GM12878 (cell line): ENCODE measurements at regions not wholly inside any gene's neighbourhood (a gene's known extent, or its start where the extent isn't known, plus 50 kb on each side); places are given as distances from the start of the nearest gene placed in this dataset.

Experiments used
- ATAC-seq: fragments of 200-7000 bp; cut with Tn5 transposase; 3 replicates; pipeline ENCODE4 v1.9.1; 2020; ENCODE audit warnings: mild to moderate bottlenecking, moderate library complexity
- BruUV-seq: library from RNA; stranded (reverse); fragments of 400-500 nt; replicated peaks from 2 replicates; lab custom pipeline; 2021; lab: Mats Ljungman, UMichigan
- CTCF ChIA-PET: fragments of 300-600 bp; sonication (Branson Sonifier 250); formaldehyde crosslinking; extraction: SDS; loops from one replicate; lab custom pipeline; 2021; ENCODE audit warnings: inconsistent platforms; lab: Yijun Ruan, JAX
- POLR2A ChIA-PET: fragments of 350-600 bp; formaldehyde crosslinking; extraction: SDS; loops from one replicate; lab custom pipeline; 2021; ENCODE audit warnings: inconsistent platforms; lab: Charles Lee
- RAD21 ChIA-PET: fragments of 300-600 bp; sonication (Branson Sonifier 250); formaldehyde crosslinking; loops from one replicate; lab custom pipeline; 2023; ENCODE audit warnings: antibody characterized with exemption; ENCODE audit not compliant: unreplicated experiment; lab: Charles Lee
- SMC1A ChIA-PET: fragments of 300-600 bp; sonication (Branson Sonifier 250); formaldehyde crosslinking; loops from one replicate; lab custom pipeline; 2023; ENCODE audit not compliant: unreplicated experiment, uncharacterized antibody; lab: Charles Lee
- DNase-seq: peaks from one replicate; pipeline ENCODE4 v3.0.0-alpha.2; 2011; ENCODE audit warnings: low read depth, low spot score
- FAIRE-seq: peaks from 3 replicates; lab custom pipeline; 2011; peaks lifted over from hg19 to GRCh38; lab: Jason Lieb, UNC
- H2AFZ ChIP-seq: 2 replicates; pipeline ENCODE4 v1.6.0; 2011; ENCODE audit warnings: low read depth, low read length, control low read depth; ENCODE audit not compliant: control insufficient read depth
- H3K27ac ChIP-seq: 2 replicates; pipeline ENCODE4 v1.5.1; 2011; ENCODE audit warnings: control low read depth; ENCODE audit not compliant: control insufficient read depth, insufficient read depth
- H3K27me3 ChIP-seq, 2 experiments: replicated peaks in 1 of 2; 2 replicates each; pipeline versions ENCODE4 v1.6.0 to v1.6.1; 2011; ENCODE audit warnings: low read length in 1 of 2; ENCODE audit not compliant: control insufficient read depth in 2 of 2, insufficient read depth in 2 of 2
- H3K36me3 ChIP-seq, 2 experiments: 2 replicates each; pipeline ENCODE4 v1.5.1; 2011; ENCODE audit warnings: low read length in 1 of 2; ENCODE audit not compliant: control insufficient read depth in 2 of 2, insufficient read depth in 2 of 2
- H3K4me1 ChIP-seq: 2 replicates; pipeline ENCODE4 v1.6.1; 2011; ENCODE audit warnings: mild to moderate bottlenecking, low read length, moderate library complexity, mixed read lengths; ENCODE audit not compliant: control insufficient read depth, insufficient read depth
- H3K4me2 ChIP-seq: 2 replicates; pipeline ENCODE4 v1.6.0; 2011; ENCODE audit warnings: control low read depth; ENCODE audit not compliant: control insufficient read depth, insufficient read depth
- H3K4me3 ChIP-seq: fragments of 200-600 bp; sonication (generic); 2 replicates; pipeline ENCODE4 v1.5.1; 2016
- H3K79me2 ChIP-seq: 2 replicates; pipeline ENCODE4 v1.6.0; 2011; ENCODE audit warnings: low read length; ENCODE audit not compliant: control insufficient read depth, insufficient read depth
- H3K9ac ChIP-seq: 2 replicates; pipeline ENCODE4 v1.8.0; 2011; ENCODE audit warnings: low read length, control low read depth, mixed read lengths; ENCODE audit not compliant: control insufficient read depth, insufficient read depth
- H3K9me3 ChIP-seq: replicated peaks from 3 replicates; pipeline ENCODE4 v1.5.1; 2011; ENCODE audit warnings: mild to moderate bottlenecking, low read length; ENCODE audit not compliant: control insufficient read depth, insufficient read depth
- H4K20me1 ChIP-seq: 2 replicates; pipeline ENCODE4 v1.6.0; 2011; ENCODE audit not compliant: control insufficient read depth, insufficient read depth
- WGBS: methylation state at CpG from one replicate; pipeline ENCODE4 v1.1.6; 2016; ENCODE audit warnings: low lambda C conversion rate; ENCODE audit not compliant: insufficient replicate concordance, insufficient coverage; ENCODE audit errors: missing lambda C conversion rate; 5-methylcytosine and 5-hydroxymethylcytosine counted together
- in situ Hi-C: fragments of 300-500 bp; cut with MboI; formaldehyde crosslinking; loops from 9 replicates; pipeline ENCODE4 v1.14.3; 2018; ENCODE audit warnings: mixed read lengths
- intact Hi-C: fragments of 100-400 bp; cut with micrococcal nuclease; formaldehyde crosslinking; loops from one replicate; pipeline ENCODE4 v1.14.2; 2022; ENCODE audit not compliant: unreplicated experiment
- TF ChIP-seq, protein P1 (sequence below): fragments of 450-650 bp; formaldehyde crosslinking; IDR thresholded peaks from 2 replicates; pipeline ENCODE4 v1.4.0; 2020; ENCODE audit warnings: mild to moderate bottlenecking, moderate library complexity
- TF ChIP-seq, protein P2 (sequence below): IDR thresholded peaks from 2 replicates; pipeline ENCODE4 v1.6.1; 2011; ENCODE audit warnings: borderline replicate concordance, low read depth, mild to moderate bottlenecking, moderate library complexity, low read length; ENCODE audit not compliant: insufficient read depth, poor library complexity, severe bottlenecking

DNA sequence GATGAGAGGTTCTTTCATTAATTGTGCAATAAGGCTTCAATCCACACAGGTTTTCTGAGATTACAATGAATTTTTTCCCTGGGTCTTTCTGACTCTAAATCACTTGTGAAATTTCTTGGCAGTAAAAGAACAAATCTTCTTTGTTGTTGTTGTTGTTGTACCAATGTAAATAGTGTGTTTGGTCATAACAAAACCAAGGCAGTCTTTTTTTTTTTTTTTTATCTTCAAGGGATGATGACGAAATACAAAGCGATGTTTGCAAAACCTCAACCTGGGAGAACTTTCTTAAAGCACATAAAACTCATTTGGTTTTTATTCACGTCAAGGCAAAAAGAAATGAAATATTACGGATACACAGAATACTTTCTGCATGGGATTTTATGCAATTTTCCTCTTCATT lies 462.0 kb downstream of the LIG4 start:
- Histone ChIP-seq H2AFZ (no peak overlapping the region), H4K20me1 (no peaks in the 10 kb centered on the region), H3K36me3 (no peaks in the 10 kb centered on the region), H3K27ac (no peak overlapping the region), H3K4me1 (no peaks in the 10 kb centered on the region), H3K9ac (no peak overlapping the region), H3K9me3 (no peaks in the 10 kb centered on the region), H3K27me3 (no peaks in the 10 kb centered on the region), H3K4me2 (no peak overlapping the region), H3K4me3 (no peak overlapping the region), H3K79me2 (no peaks in the 10 kb centered on the region)
- 0% methylated on average over 2 of the region's 4 CpGs for WGBS
- DNase-seq: no peak
- no TSS peak for BruUV-seq
- CTCF ChIA-PET: no interaction called here
- SMC1A ChIA-PET: no interaction called here
- in situ Hi-C loops (no loop called here), intact Hi-C loops (no loop called here)
- TF ChIP-seq, protein P1, sequence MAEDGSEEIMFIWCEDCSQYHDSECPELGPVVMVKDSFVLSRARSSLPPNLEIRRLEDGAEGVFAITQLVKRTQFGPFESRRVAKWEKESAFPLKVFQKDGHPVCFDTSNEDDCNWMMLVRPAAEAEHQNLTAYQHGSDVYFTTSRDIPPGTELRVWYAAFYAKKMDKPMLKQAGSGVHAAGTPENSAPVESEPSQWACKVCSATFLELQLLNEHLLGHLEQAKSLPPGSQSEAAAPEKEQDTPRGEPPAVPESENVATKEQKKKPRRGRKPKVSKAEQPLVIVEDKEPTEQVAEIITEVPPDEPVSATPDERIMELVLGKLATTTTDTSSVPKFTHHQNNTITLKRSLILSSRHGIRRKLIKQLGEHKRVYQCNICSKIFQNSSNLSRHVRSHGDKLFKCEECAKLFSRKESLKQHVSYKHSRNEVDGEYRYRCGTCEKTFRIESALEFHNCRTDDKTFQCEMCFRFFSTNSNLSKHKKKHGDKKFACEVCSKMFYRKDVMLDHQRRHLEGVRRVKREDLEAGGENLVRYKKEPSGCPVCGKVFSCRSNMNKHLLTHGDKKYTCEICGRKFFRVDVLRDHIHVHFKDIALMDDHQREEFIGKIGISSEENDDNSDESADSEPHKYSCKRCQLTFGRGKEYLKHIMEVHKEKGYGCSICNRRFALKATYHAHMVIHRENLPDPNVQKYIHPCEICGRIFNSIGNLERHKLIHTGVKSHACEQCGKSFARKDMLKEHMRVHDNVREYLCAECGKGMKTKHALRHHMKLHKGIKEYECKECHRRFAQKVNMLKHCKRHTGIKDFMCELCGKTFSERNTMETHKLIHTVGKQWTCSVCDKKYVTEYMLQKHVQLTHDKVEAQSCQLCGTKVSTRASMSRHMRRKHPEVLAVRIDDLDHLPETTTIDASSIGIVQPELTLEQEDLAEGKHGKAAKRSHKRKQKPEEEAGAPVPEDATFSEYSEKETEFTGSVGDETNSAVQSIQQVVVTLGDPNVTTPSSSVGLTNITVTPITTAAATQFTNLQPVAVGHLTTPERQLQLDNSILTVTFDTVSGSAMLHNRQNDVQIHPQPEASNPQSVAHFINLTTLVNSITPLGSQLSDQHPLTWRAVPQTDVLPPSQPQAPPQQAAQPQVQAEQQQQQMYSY (CRISPR knock-in tag): no peak
- RAD21 ChIA-PET: no interaction called here
- POLR2A ChIA-PET: no interaction called here
- no peak for FAIRE-seq
- no peak for ATAC-seq

DNA sequence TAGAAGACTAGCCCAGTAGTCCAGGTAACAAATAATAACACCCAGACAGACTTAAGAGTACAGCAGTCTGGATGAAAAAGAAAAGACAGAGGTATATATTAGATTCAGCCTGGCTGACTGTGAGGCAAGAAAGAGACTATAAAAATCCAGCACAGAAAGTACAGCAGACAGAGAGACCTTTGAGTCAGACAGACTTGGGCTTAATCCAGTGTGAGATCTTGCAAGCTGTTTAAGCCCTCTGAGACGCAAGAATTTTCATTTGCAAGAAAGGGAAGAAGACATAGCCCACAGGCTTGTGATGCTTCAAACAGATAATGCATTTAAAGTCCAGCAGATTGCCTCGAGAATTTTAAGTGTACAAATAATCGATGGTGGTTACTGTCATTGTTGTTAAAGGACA lies 471.4 kb downstream of the LIG4 start:
- WGBS: 12% methylated on average over 3 of the region's 3 CpGs
- FAIRE-seq: no peak
- SMC1A ChIA-PET: no interaction called here

More for the DNA sequence above, 471.4 kb downstream of the LIG4 start:
- Histone ChIP-seq H3K9ac (no peak overlapping the region), H3K4me2 (no peak overlapping the region), H3K36me3 (no peaks in the 10 kb centered on the region), H2AFZ (no peak overlapping the region), H3K27me3 (no peaks in the 10 kb centered on the region), H4K20me1 (no peaks in the 10 kb centered on the region), H3K4me1 (no peaks in the 10 kb centered on the region), H3K4me3 (no peak overlapping the region), H3K27ac (no peak overlapping the region), H3K9me3 (no peaks in the 10 kb centered on the region), H3K79me2 (no peaks in the 10 kb centered on the region)
- TF ChIP-seq, protein P2, sequence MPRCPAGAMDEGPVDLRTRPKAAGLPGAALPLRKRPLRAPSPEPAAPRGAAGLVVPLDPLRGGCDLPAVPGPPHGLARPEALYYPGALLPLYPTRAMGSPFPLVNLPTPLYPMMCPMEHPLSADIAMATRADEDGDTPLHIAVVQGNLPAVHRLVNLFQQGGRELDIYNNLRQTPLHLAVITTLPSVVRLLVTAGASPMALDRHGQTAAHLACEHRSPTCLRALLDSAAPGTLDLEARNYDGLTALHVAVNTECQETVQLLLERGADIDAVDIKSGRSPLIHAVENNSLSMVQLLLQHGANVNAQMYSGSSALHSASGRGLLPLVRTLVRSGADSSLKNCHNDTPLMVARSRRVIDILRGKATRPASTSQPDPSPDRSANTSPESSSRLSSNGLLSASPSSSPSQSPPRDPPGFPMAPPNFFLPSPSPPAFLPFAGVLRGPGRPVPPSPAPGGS: no peak
- ChIA-PET POLR2A (no interaction called here), RAD21 (no interaction called here), CTCF (no interaction called here)
- ATAC-seq (no peak), DNase-seq (no peak)
- intact Hi-C loops (no loop called here), in situ Hi-C loops (no loop called here)
- BruUV-seq: no TSS peak
